ENCODE measurements at regions not wholly inside any gene's neighbourhood (a gene's known extent, or its start where the extent isn't known, plus 50 kb on each side); places are given as distances from the start of the nearest gene placed in this dataset.

GRCh38 chr11:57069942-57070341, 81.2 kb downstream of the OR5AK2 start:
- no peak for DNase-seq
- no peak for TF ChIP-seq CTCF (IDR thresholded peaks at IDR 0.05; ENCODE audit: low read depth, low read length, missing control alignments)
- Histone ChIP-seq H3K27me3 (replicated peaks) (no peaks in the 10 kb centered on the region), H3K36me3 (replicated peaks) (no peaks in the 10 kb centered on the region), H3K4me3 (ENCODE audit: low read depth, low read length) (no peak overlapping the region), H3K27ac (no peak overlapping the region)
- in situ Hi-C loops (cut with HindIII; ENCODE audit: low pct_ligation_motif_present, low sequenced_read_pairs), result no loop called here

GRCh38 chr11:57071829-57072228, 83.1 kb downstream of the OR5AK2 start:
- H3K27ac ChIP-seq, result peak overlapping the region; percentile 75
- H3K36me3 ChIP-seq (replicated peaks), result no peaks in the 10 kb centered on the region
- DNase-seq, result no peak
- no peaks in the 10 kb centered on the region for H3K27me3 ChIP-seq (replicated peaks)
- in situ Hi-C loops (cut with HindIII; ENCODE audit: low pct_ligation_motif_present, low sequenced_read_pairs), result no loop called here
- TF ChIP-seq CTCF (IDR thresholded peaks at IDR 0.05; ENCODE audit: low read depth, low read length, missing control alignments), result no peak
- no peak overlapping the region for H3K4me3 ChIP-seq (ENCODE audit: low read depth, low read length)

GRCh38 chr11:57072640-57073039, 83.9 kb downstream of the OR5AK2 start:
- Histone ChIP-seq H3K27ac (peak overlapping the region; percentile 76), H3K36me3 (replicated peaks) (no peaks in the 10 kb centered on the region), H3K4me3 (ENCODE audit: low read depth, low read length) (no peak overlapping the region), H3K27me3 (replicated peaks) (no peaks in the 10 kb centered on the region)
- TF ChIP-seq CTCF (IDR thresholded peaks at IDR 0.05; ENCODE audit: low read depth, low read length, missing control alignments), result no peak
- in situ Hi-C loops (cut with HindIII; ENCODE audit: low pct_ligation_motif_present, low sequenced_read_pairs), result no loop called here
- DNase-seq, result peak; percentile 86

- peak overlapping the region; percentile 76 for H3K27ac ChIP-seq
- in situ Hi-C loops (cut with HindIII; ENCODE audit: low pct_ligation_motif_present, low sequenced_read_pairs), result no loop called here
- DNase-seq, result peak; percentile 20
Observed at GRCh38 chr11:57073128-57073527, 84.4 kb downstream of the OR5AK2 start.

GRCh38 chr11:57081356-57081755, 92.6 kb downstream of the OR5AK2 start:
- Histone ChIP-seq H3K36me3 (replicated peaks) (no peaks in the 10 kb centered on the region), H3K27ac (no peak overlapping the region), H3K27me3 (replicated peaks) (no peaks in the 10 kb centered on the region), H3K4me3 (ENCODE audit: low read depth, low read length) (no peak overlapping the region)
- no peak for TF ChIP-seq CTCF (IDR thresholded peaks at IDR 0.05; ENCODE audit: low read depth, low read length, missing control alignments)
- in situ Hi-C loops (cut with HindIII; ENCODE audit: low pct_ligation_motif_present, low sequenced_read_pairs), result no loop called here
- no peak for DNase-seq

More at GRCh38 chr11:57073128-57073527, 84.4 kb downstream of the OR5AK2 start:
- no peak for TF ChIP-seq CTCF (IDR thresholded peaks at IDR 0.05; ENCODE audit: low read depth, low read length, missing control alignments)
- no peaks in the 10 kb centered on the region for H3K36me3 ChIP-seq (replicated peaks)
- no peak overlapping the region for H3K4me3 ChIP-seq (ENCODE audit: low read depth, low read length)
- no peaks in the 10 kb centered on the region for H3K27me3 ChIP-seq (replicated peaks)

GRCh38 chr11:57082125-57082524, 93.4 kb downstream of the OR5AK2 start:
- Histone ChIP-seq H3K27ac (no peak overlapping the region), H3K36me3 (replicated peaks) (no peaks in the 10 kb centered on the region), H3K27me3 (replicated peaks) (no peaks in the 10 kb centered on the region), H3K4me3 (ENCODE audit: low read depth, low read length) (no peak overlapping the region)
- TF ChIP-seq CTCF (IDR thresholded peaks at IDR 0.05; ENCODE audit: low read depth, low read length, missing control alignments), result no peak
- in situ Hi-C loops (cut with HindIII; ENCODE audit: low pct_ligation_motif_present, low sequenced_read_pairs), result no loop called here
- DNase-seq, result no peak
